ENCODE measurements at regions not wholly inside any gene's neighbourhood (a gene's known extent, or its start where the extent isn't known, plus 50 kb on each side); places are given as distances from the start of the nearest gene placed in this dataset.

GRCh38 chr14:97491697-97492096 lies 694.5 kb downstream of the VRK1 start:
- DNase-seq (ENCODE audit: low spot score) = no peak
- no peak for TF ChIP-seq CTCF (IDR thresholded peaks at IDR 0.05; ENCODE audit: unreplicated experiment)
- Mint-ChIP-seq H3K27me3 (ENCODE audit: unreplicated experiment) (peaks cover 2% of the 10 kb centered on the region), H3K4me1 (ENCODE audit: unreplicated experiment) (no peaks in the 10 kb centered on the region), H3K36me3 (ENCODE audit: low read depth, unreplicated experiment) (no peaks in the 10 kb centered on the region), H3K4me3 (ENCODE audit: unreplicated experiment) (no peak overlapping the region), H3K9me3 (ENCODE audit: unreplicated experiment) (no peaks in the 10 kb centered on the region), H3K27ac (ENCODE audit: unreplicated experiment) (no peak overlapping the region)

- Mint-ChIP-seq H3K9me3 (ENCODE audit: unreplicated experiment) (no peaks in the 10 kb centered on the region), H3K4me3 (ENCODE audit: unreplicated experiment) (no peak overlapping the region), H3K27ac (ENCODE audit: unreplicated experiment) (no peak overlapping the region), H3K27me3 (ENCODE audit: unreplicated experiment) (no peaks in the 10 kb centered on the region), H3K36me3 (ENCODE audit: low read depth, unreplicated experiment) (no peaks in the 10 kb centered on the region), H3K4me1 (ENCODE audit: unreplicated experiment) (no peaks in the 10 kb centered on the region)
- DNase-seq (ENCODE audit: low spot score) = no peak
- TF ChIP-seq CTCF (IDR thresholded peaks at IDR 0.05; ENCODE audit: unreplicated experiment) = no peak
Observed at GRCh38 chr14:97499790-97500481, 702.8 kb downstream of the VRK1 start.

- TF ChIP-seq CTCF (IDR thresholded peaks at IDR 0.05; ENCODE audit: unreplicated experiment) = no peak
- DNase-seq (ENCODE audit: low spot score) = no peak
- H3K36me3 Mint-ChIP-seq (ENCODE audit: low read depth, unreplicated experiment) = peaks cover 4% of the 10 kb centered on the region
- no peak overlapping the region for H3K27ac Mint-ChIP-seq (ENCODE audit: unreplicated experiment)
- no peaks in the 10 kb centered on the region for H3K27me3 Mint-ChIP-seq (ENCODE audit: unreplicated experiment)
- no peaks in the 10 kb centered on the region for H3K4me1 Mint-ChIP-seq (ENCODE audit: unreplicated experiment)
- H3K9me3 Mint-ChIP-seq (ENCODE audit: unreplicated experiment) = no peaks in the 10 kb centered on the region
- no peak overlapping the region for H3K4me3 Mint-ChIP-seq (ENCODE audit: unreplicated experiment)
Observed at GRCh38 chr14:97506626-97507025, 709.4 kb downstream of the VRK1 start.

- Mint-ChIP-seq H3K4me3 (ENCODE audit: unreplicated experiment) (no peak overlapping the region), H3K36me3 (ENCODE audit: low read depth, unreplicated experiment) (peaks cover 7% of the 10 kb centered on the region), H3K27ac (ENCODE audit: unreplicated experiment) (no peak overlapping the region), H3K4me1 (ENCODE audit: unreplicated experiment) (no peaks in the 10 kb centered on the region), H3K27me3 (ENCODE audit: unreplicated experiment) (no peaks in the 10 kb centered on the region), H3K9me3 (ENCODE audit: unreplicated experiment) (no peaks in the 10 kb centered on the region)
- TF ChIP-seq CTCF (IDR thresholded peaks at IDR 0.05; ENCODE audit: unreplicated experiment) = no peak
- DNase-seq (ENCODE audit: low spot score) = no peak
Observed at GRCh38 chr14:97513891-97514290, 716.7 kb downstream of the VRK1 start.

- H3K27ac Mint-ChIP-seq (ENCODE audit: unreplicated experiment) = no peak overlapping the region
- no peak for DNase-seq (ENCODE audit: low spot score)
- no peak overlapping the region for H3K4me3 Mint-ChIP-seq (ENCODE audit: unreplicated experiment)
- H3K36me3 Mint-ChIP-seq (ENCODE audit: low read depth, unreplicated experiment) = peaks cover 3% of the 10 kb centered on the region
- H3K9me3 Mint-ChIP-seq (ENCODE audit: unreplicated experiment) = no peaks in the 10 kb centered on the region
- H3K4me1 Mint-ChIP-seq (ENCODE audit: unreplicated experiment) = no peaks in the 10 kb centered on the region
- peaks cover under 1% of the 10 kb centered on the region for H3K27me3 Mint-ChIP-seq (ENCODE audit: unreplicated experiment)
- no peak for TF ChIP-seq CTCF (IDR thresholded peaks at IDR 0.05; ENCODE audit: unreplicated experiment)
Observed at GRCh38 chr14:97517566-97518234, 720.5 kb downstream of the VRK1 start.
